ENCODE measurements at regions not wholly inside any gene's neighbourhood (a gene's known extent, or its start where the extent isn't known, plus 50 kb on each side); places are given as distances from the start of the nearest gene placed in this dataset.
"Not testable (repeated sequence)": the region's sequence is repeated elsewhere in the genome, so short reads cannot be mapped to it uniquely, and the experiment has no call there.

DNA sequence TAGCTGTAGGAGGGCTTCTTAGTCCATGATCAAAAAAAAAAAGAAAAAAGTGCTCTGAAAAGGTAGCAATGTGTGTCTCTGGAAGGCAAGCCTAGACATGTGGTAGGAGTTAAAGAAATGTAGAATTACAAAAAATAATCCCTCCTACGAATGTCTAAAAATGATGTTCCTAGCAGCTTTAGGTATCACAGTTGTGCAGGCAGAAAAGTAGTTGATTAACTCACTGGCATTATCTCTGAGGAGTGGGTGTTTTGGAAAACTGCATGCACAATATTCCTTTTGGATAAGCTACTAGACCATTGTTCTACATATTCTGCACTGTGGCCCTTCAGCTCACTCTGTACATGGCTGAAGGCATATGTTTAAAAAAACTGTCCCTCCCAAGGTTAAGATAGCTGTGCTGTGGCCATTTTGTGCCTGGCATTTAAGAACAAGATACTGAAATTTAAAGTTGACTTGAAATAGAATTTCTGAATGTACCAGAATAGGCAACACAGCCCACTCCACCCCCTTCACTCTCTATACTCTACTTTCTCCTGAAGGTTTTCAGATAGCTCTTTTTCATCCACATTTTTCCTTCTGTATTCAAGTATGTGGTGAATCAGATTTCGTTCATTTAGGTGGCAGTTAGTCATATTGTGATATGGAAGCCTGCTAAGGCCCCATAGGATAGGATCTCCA is 463.9 kb upstream of the LRRC7 start:
- H3K27me3 ChIP-seq (ENCODE audit: control insufficient read depth, insufficient read depth, low read length) = no peaks in the 10 kb centered on the region
- no peak overlapping the region for H3K27ac ChIP-seq (ENCODE audit: low read depth, low read length)
- H3K9ac ChIP-seq (ENCODE audit: low read depth, low read length) = no peak overlapping the region
- peaks cover 12% of the 10 kb centered on the region; the same call in 1 of the 2 replicates for H3K9me3 ChIP-seq (ENCODE audit: control insufficient read depth, insufficient read depth, low read length)
- H3K4me3 ChIP-seq (ENCODE audit: low read depth, low read length) = no peak overlapping the region
- no peaks in the 10 kb centered on the region for H3K36me3 ChIP-seq (ENCODE audit: control insufficient read depth, insufficient read depth, low read length)
- no peaks in the 10 kb centered on the region for H3K4me1 ChIP-seq (ENCODE audit: control insufficient read depth, insufficient read depth, low read length)

DNA sequence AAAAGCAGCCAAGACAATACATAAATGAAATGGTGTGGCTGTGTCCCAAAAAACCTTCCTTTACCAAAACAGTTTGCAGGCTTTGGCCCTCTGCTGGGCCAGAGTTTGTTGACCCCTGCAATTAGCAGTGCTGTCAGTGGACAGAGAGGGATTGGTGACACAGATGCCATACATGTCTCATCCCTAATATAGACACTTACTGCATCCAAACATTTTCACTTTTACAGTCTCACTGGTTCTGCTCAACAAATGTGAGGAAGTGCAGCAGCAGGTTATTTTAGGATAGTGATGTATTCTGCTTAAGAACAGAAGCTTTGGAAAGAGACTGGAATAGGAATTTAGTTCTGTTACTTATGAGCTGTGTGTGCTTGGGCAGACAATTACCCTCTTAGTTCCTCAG is 462.8 kb upstream of the LRRC7 start:
- no peaks in the 10 kb centered on the region for H3K36me3 ChIP-seq (ENCODE audit: control insufficient read depth, insufficient read depth, low read length)
- no peaks in the 10 kb centered on the region for H3K27me3 ChIP-seq (ENCODE audit: control insufficient read depth, insufficient read depth, low read length)
- no peak overlapping the region for H3K27ac ChIP-seq (ENCODE audit: low read depth, low read length)
- no peak overlapping the region for H3K9ac ChIP-seq (ENCODE audit: low read depth, low read length)
- no peaks in the 10 kb centered on the region for H3K4me1 ChIP-seq (ENCODE audit: control insufficient read depth, insufficient read depth, low read length)
- peaks cover 12% of the 10 kb centered on the region; the same call in 1 of the 2 replicates for H3K9me3 ChIP-seq (ENCODE audit: control insufficient read depth, insufficient read depth, low read length)
- no peak overlapping the region for H3K4me3 ChIP-seq (ENCODE audit: low read depth, low read length)

DNA sequence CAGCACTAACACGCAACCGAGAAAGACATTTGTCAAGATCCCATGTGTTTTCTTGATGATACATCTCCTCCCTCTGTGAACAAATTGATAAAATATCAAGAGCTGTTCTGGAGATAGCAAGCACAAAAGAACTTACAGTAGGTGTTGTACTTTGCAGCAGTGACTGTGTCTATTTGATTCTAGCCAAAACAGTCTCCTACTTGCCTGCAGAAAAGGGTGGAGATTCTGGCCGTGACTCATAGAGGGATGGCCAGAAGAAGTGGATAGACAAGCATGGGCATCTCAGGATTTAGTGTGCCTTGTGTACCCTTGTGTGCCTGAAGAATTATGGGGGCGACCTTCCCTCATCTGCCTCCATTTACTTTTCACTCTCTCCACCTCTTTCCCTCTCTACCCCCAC is 458.4 kb upstream of the LRRC7 start:
- Histone ChIP-seq H3K27ac (ENCODE audit: low read depth, low read length) (no peak overlapping the region), H3K4me1 (ENCODE audit: control insufficient read depth, insufficient read depth, low read length) (no peaks in the 10 kb centered on the region), H3K9me3 (ENCODE audit: control insufficient read depth, insufficient read depth, low read length) (no peaks in the 10 kb centered on the region), H3K36me3 (ENCODE audit: control insufficient read depth, insufficient read depth, low read length) (no peaks in the 10 kb centered on the region), H3K9ac (ENCODE audit: low read depth, low read length) (no peak overlapping the region), H3K27me3 (ENCODE audit: control insufficient read depth, insufficient read depth, low read length) (no peaks in the 10 kb centered on the region), H3K4me3 (ENCODE audit: low read depth, low read length) (no peak overlapping the region)

DNA sequence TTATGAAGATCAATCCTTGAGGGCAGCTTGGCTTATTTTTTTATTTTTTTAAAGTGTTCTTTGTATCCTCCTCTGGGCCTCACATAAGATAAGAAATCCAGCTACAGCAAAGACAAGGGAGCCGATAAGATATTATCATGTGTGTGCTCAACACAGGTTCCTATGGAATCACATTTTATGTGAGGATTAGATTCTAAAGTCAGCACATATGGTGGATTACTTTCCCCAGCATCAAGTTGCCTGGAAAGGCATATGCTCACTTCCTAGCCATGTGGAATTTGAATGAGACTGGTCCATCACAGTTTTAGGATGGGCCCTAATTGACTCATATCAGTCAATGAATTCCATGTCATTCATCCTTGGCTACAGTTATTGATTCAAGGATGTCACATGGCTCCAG is 456.9 kb upstream of the LRRC7 start:
- no peak overlapping the region for H3K4me3 ChIP-seq (ENCODE audit: low read depth, low read length)
- H3K9me3 ChIP-seq (ENCODE audit: control insufficient read depth, insufficient read depth, low read length) = no peaks in the 10 kb centered on the region
- H3K4me1 ChIP-seq (ENCODE audit: control insufficient read depth, insufficient read depth, low read length) = no peaks in the 10 kb centered on the region
- no peaks in the 10 kb centered on the region for H3K27me3 ChIP-seq (ENCODE audit: control insufficient read depth, insufficient read depth, low read length)
- H3K9ac ChIP-seq (ENCODE audit: low read depth, low read length) = no peak overlapping the region
- H3K36me3 ChIP-seq (ENCODE audit: control insufficient read depth, insufficient read depth, low read length) = no peaks in the 10 kb centered on the region
- H3K27ac ChIP-seq (ENCODE audit: low read depth, low read length) = no peak overlapping the region

DNA sequence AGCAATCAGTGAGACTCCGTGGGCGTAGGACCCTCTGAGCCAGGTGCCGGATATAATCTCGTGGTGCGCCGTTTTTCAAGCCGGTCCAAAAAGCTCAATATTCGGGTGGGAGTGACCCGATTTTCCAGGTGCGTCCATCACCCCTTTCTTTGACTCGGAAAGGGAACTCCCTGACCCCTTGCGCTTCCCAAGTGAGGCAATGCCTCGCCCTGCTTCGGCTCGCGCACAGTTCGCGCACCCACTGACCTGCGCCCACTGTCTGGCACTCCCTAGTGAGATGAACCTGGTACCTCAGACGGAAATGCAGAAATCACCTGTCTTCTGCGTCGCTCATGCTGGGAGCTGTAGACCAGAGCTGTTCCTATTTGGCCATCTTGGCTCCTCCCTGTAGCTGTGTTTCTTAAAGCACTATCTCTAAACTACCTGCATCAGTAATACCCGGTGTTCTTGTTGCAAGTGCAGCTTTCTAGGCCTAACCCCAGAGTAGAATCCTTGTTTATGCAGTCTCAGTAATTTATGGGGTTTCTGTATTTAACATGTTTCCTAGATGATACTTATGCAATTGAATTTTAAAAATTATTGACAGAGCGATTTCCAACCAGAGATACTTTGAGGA is 447.5 kb upstream of the LRRC7 start:
- not testable (repeated sequence) for H3K4me3 ChIP-seq (ENCODE audit: low read depth, low read length); H3K27me3 ChIP-seq (ENCODE audit: control insufficient read depth, insufficient read depth, low read length); H3K9me3 ChIP-seq (ENCODE audit: control insufficient read depth, insufficient read depth, low read length); H3K4me1 ChIP-seq (ENCODE audit: control insufficient read depth, insufficient read depth, low read length); H3K9ac ChIP-seq (ENCODE audit: low read depth, low read length); H3K27ac ChIP-seq (ENCODE audit: low read depth, low read length); H3K36me3 ChIP-seq (ENCODE audit: control insufficient read depth, insufficient read depth, low read length)

DNA sequence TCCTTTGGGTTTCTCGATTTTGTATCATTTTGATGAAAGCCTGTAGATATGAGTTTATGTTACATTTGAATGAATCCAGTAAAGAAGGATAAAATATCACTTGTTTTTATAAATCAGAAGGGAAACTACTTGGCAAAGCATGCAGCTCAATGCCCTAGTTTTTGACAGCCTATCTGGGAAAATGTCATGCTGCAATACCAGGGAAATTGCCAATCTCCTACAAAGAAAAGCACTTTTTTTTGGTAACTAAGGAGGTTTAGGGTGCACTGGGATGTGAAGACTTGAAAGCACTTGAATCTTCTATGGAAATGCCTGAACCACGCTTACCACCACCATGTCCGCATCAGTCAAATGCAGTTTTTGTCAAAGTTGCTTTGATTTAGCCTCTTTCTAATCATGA is 446.9 kb upstream of the LRRC7 start:
- H3K36me3 ChIP-seq (ENCODE audit: control insufficient read depth, insufficient read depth, low read length) = no peaks in the 10 kb centered on the region
- no peaks in the 10 kb centered on the region for H3K27me3 ChIP-seq (ENCODE audit: control insufficient read depth, insufficient read depth, low read length)
- H3K27ac ChIP-seq (ENCODE audit: low read depth, low read length) = no peak overlapping the region
- H3K4me1 ChIP-seq (ENCODE audit: control insufficient read depth, insufficient read depth, low read length) = 0 out of 2 replicates have a peak, but pooled peaks cover 5% of the 10 kb centered on the region
- H3K9me3 ChIP-seq (ENCODE audit: control insufficient read depth, insufficient read depth, low read length) = no peaks in the 10 kb centered on the region
- H3K4me3 ChIP-seq (ENCODE audit: low read depth, low read length) = no peak overlapping the region
- H3K9ac ChIP-seq (ENCODE audit: low read depth, low read length) = no peak overlapping the region

DNA sequence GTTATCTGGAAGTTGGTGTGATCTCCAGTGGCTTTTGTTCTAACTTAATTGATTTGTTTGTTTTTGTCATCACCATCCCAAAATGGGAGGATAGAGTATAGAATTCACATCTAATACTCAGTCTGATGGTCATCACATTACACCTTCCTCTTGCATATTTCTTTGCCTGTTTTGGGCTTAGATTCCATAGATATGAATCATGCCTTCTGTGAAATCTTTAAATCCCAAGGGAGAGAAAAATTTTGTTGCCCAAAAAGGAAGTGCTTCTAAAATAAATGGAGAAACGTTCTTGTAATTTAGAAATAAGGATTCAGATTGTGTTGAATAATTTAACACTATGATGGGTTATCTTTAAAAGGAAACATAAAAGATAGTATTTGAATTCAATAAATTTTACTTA is 446.0 kb upstream of the LRRC7 start:
- Histone ChIP-seq H3K27me3 (ENCODE audit: control insufficient read depth, insufficient read depth, low read length) (no peaks in the 10 kb centered on the region), H3K27ac (ENCODE audit: low read depth, low read length) (no peak overlapping the region), H3K9me3 (ENCODE audit: control insufficient read depth, insufficient read depth, low read length) (no peaks in the 10 kb centered on the region), H3K4me3 (ENCODE audit: low read depth, low read length) (no peak overlapping the region), H3K4me1 (ENCODE audit: control insufficient read depth, insufficient read depth, low read length) (peaks cover 8% of the 10 kb centered on the region; the same call in 1 of the 2 replicates), H3K9ac (ENCODE audit: low read depth, low read length) (no peak overlapping the region), H3K36me3 (ENCODE audit: control insufficient read depth, insufficient read depth, low read length) (no peaks in the 10 kb centered on the region)

DNA sequence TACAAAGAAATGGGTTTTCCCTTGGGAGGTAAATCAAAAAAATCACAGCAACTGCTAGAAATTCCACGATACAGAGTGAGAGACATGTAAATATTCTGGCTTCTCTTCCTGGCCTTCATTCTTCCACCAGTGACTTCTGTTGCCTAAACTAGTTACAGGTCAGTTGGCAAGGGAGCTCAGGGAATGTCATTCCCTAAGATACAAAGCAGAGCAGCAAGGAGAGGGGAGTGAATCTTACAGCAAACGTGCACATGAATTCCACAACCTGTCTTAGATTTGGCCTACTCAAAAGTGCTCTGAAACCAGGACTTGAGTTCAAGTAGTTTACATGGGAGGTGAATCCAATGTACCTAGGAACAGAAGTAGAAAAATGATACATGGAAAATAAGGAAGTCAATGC is 445.3 kb upstream of the LRRC7 start:
- no peak overlapping the region for H3K4me3 ChIP-seq (ENCODE audit: low read depth, low read length)
- no peak overlapping the region for H3K9ac ChIP-seq (ENCODE audit: low read depth, low read length)
- H3K27ac ChIP-seq (ENCODE audit: low read depth, low read length) = no peak overlapping the region
- H3K9me3 ChIP-seq (ENCODE audit: control insufficient read depth, insufficient read depth, low read length) = no peaks in the 10 kb centered on the region
- H3K36me3 ChIP-seq (ENCODE audit: control insufficient read depth, insufficient read depth, low read length) = no peaks in the 10 kb centered on the region
- H3K27me3 ChIP-seq (ENCODE audit: control insufficient read depth, insufficient read depth, low read length) = no peaks in the 10 kb centered on the region
- H3K4me1 ChIP-seq (ENCODE audit: control insufficient read depth, insufficient read depth, low read length) = peaks cover 15% of the 10 kb centered on the region; the same call in 1 of the 2 replicates

DNA sequence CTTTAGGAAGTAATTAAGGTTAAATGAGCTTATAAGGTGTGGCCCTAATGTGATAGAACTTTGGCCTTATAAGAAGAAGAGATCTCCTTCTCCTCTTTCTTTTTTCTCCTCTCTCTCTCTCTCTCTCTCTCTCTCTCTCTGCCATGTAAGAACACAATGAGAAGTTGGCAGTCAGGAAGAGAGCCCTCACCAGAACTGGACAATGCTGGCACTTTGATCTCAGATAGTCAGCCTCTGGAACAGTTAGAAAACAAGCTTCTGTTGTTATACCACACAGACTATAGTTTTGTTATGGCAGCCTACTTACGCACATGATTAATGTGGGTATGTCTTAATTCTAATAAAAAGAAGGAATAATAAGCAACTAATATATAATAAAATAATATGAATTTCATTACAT is 444.2 kb upstream of the LRRC7 start:
- Histone ChIP-seq H3K4me3 (ENCODE audit: low read depth, low read length) (no peak overlapping the region), H3K9me3 (ENCODE audit: control insufficient read depth, insufficient read depth, low read length) (no peaks in the 10 kb centered on the region), H3K27me3 (ENCODE audit: control insufficient read depth, insufficient read depth, low read length) (no peaks in the 10 kb centered on the region), H3K27ac (ENCODE audit: low read depth, low read length) (no peak overlapping the region), H3K9ac (ENCODE audit: low read depth, low read length) (no peak overlapping the region), H3K36me3 (ENCODE audit: control insufficient read depth, insufficient read depth, low read length) (no peaks in the 10 kb centered on the region), H3K4me1 (ENCODE audit: control insufficient read depth, insufficient read depth, low read length) (peaks cover 19% of the 10 kb centered on the region; the same call in 1 of the 2 replicates)

DNA sequence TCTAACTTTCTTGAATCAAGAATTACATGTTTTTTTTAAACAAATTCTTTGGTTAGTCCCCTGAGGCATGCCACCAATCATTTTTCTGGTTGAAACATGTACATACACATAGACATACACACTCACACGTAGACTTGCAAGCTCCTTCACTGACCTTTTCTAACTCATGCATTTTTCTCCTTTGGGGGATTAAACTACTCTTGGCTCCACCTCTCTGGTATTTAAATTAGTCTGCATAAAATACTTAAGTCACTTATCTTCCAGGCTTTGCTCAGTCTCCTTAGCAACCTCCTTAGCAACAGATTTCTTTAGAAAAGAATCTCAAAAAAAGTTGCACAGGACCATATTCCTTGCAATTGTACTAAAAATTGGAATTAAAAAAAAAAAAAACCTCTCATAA is 440.9 kb upstream of the LRRC7 start:
- no peak overlapping the region for H3K4me3 ChIP-seq (ENCODE audit: low read depth, low read length)
- H3K9ac ChIP-seq (ENCODE audit: low read depth, low read length) = no peak overlapping the region
- no peak overlapping the region for H3K27ac ChIP-seq (ENCODE audit: low read depth, low read length)
- no peaks in the 10 kb centered on the region for H3K27me3 ChIP-seq (ENCODE audit: control insufficient read depth, insufficient read depth, low read length)
- H3K36me3 ChIP-seq (ENCODE audit: control insufficient read depth, insufficient read depth, low read length) = no peaks in the 10 kb centered on the region
- H3K9me3 ChIP-seq (ENCODE audit: control insufficient read depth, insufficient read depth, low read length) = no peaks in the 10 kb centered on the region
- H3K4me1 ChIP-seq (ENCODE audit: control insufficient read depth, insufficient read depth, low read length) = peaks cover 27% of the 10 kb centered on the region

DNA sequence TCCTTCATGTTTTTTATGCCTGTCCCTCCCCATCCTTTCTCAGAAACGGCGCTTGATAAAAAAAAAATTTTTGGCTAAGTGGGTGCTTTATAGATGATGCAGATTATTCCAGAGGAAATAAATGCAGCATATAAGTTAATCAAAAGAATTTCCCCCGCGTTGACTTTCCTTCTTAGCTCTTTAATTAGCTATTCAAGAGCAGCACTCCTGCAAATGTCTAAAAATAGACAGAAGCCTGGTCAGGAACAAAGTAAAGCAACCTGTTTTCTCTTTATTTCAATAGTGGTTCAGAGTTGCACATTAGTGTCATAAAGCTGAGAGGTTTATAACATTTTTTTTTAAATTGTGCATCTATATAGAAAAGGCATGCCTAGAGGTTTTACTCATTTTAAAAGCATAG is 439.5 kb upstream of the LRRC7 start:
- Histone ChIP-seq H3K4me1 (ENCODE audit: control insufficient read depth, insufficient read depth, low read length) (peaks cover 27% of the 10 kb centered on the region), H3K4me3 (ENCODE audit: low read depth, low read length) (no peak overlapping the region), H3K27ac (ENCODE audit: low read depth, low read length) (no peak overlapping the region), H3K36me3 (ENCODE audit: control insufficient read depth, insufficient read depth, low read length) (no peaks in the 10 kb centered on the region), H3K9ac (ENCODE audit: low read depth, low read length) (no peak overlapping the region), H3K27me3 (ENCODE audit: control insufficient read depth, insufficient read depth, low read length) (no peaks in the 10 kb centered on the region), H3K9me3 (ENCODE audit: control insufficient read depth, insufficient read depth, low read length) (no peaks in the 10 kb centered on the region)

Data from HUES48 (cell line).